Globus pallidus (tissue), 1 donor: ENCODE measurements at regions not wholly inside any gene's neighbourhood (a gene's known extent, or its start where the extent isn't known, plus 50 kb on each side); places are given as distances from the start of the nearest gene placed in this dataset.
A peak's percentile ranks its signal among the peaks of the same experiment; 100 is the strongest.
"Not testable (repeated sequence)": the region's sequence is repeated elsewhere in the genome, so short reads cannot be mapped to it uniquely, and the experiment has no call there.

Experiments
- DNase-seq: peaks from one replicate; pipeline ENCODE4 v3.0.0-alpha.2; 2015; ENCODE audit warnings: low spot score

DNA sequence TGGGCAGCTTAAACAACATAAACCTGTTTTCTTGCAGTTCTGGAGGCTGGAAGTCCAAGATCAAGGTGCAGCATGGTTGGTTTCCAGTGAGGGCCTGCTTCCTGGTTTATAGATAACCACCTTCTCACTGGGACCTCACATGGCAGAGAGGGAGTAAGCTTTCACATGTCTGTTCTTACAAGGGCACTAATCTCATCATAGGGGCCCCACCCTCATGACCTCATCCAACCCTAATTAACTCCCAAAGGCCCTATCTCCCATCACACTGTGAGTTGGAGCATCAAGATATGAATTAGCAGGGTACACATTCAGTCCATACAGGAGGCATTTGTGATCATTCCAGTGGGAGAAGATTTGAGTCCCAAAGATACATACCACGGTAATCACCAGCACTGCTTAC, 50.5 kb upstream of the GRIN2A start:
- DNase-seq: no peak

- DNase-seq: no peak
Observed at GRCh38 chr16:10239640-10240039, 57.4 kb upstream of the GRIN2A start.

DNA sequence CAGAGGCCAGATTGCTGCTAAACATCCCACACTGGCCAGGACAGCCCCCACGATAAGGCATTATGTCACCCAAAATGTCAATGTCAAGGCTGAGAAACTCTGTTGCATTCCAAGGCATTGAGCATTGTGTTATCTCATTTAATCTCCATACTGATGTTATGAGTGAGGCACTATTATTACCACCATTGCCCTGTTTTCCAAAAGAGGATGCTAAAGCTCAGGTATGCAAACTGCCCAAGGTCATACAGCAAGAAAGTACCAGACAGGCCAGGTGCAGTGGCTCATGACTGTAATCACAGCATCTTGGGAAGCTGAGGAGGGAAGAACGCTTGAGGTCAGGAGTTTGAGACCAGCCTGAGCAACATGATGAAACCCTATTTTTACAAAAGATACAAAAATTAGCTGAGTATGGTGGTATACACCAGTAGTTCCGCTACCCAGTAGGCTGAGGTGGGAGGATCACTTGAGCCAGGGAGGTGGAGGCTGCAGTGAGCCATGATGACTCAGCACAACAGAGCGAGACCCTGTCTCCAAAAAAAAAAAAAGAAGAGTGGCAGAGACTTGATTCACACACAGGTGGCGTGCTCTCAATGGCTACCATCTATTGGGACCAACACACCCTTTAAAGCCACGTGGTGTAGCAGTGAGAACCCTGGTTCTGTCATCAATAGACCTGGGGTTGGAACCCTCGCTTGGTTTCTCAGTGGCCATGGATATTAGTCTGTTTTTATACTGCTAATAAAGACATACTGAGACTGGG, 58.8 kb upstream of the GRIN2A start:
- no peak for DNase-seq

- DNase-seq: no peak
Observed at GRCh38 chr16:10242097-10242496, 59.9 kb upstream of the GRIN2A start.

DNA sequence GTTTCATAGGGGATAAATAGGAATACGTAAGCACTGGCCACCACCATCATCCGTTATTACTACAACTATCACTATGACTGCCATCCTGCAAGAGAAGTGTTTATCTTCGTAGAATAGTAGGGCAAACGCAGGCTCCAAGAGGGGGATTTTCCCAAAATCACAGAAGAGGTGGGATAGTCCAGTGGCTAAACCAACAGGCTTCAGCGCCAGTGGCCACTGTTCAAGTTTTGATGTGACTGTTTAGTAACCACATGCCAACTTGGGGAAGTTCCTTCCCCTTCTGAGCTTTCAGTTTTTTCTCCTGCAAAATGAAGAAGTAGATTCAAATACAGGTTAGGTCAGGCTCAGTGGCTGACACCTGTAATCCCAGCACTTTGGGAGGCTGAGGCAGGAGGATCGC, 60.7 kb upstream of the GRIN2A start:
- DNase-seq: peak; percentile 11

- no peak for DNase-seq
Observed at GRCh38 chr16:10245002-10245401, 62.8 kb upstream of the GRIN2A start.

- no peak for DNase-seq
Observed at GRCh38 chr16:10250137-10250828, 68.1 kb upstream of the GRIN2A start.

DNA sequence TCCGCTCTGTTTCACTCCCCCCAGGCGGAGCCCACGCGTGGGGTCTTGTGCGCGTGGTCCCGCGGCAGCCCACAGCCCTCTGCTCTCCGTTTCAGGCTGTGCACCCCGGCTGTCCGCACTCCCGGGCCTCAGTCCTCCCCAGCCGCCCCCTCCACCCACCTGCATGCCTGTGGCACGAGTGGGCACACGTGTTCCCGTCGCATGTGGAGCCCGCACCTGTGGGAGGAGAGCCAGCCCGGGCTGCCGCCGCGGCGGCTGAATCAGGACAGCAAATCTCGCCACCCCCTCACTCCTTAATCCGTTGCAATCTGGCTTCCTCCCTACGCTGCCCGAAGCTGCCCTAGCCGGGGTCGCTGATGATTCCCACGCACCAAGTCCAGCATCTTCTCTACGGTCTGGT, 69.9 kb upstream of the GRIN2A start:
- no peak for DNase-seq

DNA sequence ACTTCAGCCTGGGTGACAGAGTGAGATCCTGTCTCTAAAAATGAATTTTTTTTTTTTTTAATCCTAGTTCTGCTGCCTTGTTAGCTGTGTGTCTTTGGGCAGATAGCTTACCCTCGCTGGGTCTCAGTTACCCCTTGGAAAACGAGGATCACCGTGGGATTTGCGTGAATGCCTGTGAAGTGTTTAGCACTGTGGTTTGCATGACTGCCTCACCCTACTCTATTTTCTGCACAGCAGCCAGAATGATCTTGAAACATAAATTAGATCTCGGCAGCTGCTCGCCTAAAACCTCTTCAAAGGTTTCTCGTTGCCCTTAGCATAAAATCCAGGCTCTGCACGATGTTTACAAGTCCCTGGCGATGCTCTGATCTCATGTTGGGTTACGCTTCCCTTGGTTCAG, 71.2 kb upstream of the GRIN2A start:
- DNase-seq: no peak

- DNase-seq: no peak
Observed at GRCh38 chr16:10255728-10256127, 73.5 kb upstream of the GRIN2A start.

- peak; percentile 32 for DNase-seq
Observed at GRCh38 chr16:10256784-10257641, 74.8 kb upstream of the GRIN2A start.

DNA sequence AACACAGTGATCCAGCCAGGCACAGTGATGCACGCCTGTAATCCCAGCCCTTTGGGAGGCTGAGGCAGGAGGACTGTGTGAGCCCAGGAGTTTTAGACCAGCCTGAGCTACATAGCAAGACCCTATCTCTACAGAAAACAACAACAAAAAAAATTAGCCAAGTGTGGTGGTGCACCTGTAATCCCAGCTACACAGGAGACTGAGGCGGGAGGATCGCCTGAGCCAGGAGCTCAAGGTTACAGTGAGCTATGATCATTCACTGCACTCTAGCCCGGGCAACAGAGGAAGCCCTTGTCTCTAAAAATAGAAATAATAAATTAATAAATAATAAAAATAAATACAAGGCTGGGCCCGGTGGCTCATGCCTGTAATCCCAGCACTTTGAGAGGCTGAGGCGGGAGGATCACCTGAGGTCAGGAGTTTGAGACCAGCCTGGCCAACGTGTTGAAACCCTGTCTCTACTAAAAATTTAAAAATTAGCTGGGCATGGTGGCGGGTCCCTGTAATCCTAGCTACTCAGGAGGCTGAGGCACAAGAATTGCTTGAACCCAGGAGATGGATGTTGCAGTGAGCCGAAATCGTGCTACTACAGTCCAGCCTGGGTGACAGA, 75.5 kb upstream of the GRIN2A start:
- not testable (repeated sequence) for DNase-seq

- peak; percentile 15 for DNase-seq
Observed at GRCh38 chr16:10258930-10259603, 76.8 kb upstream of the GRIN2A start.

- DNase-seq: no peak
Observed at GRCh38 chr16:10261077-10261476, 78.8 kb upstream of the GRIN2A start.

DNA sequence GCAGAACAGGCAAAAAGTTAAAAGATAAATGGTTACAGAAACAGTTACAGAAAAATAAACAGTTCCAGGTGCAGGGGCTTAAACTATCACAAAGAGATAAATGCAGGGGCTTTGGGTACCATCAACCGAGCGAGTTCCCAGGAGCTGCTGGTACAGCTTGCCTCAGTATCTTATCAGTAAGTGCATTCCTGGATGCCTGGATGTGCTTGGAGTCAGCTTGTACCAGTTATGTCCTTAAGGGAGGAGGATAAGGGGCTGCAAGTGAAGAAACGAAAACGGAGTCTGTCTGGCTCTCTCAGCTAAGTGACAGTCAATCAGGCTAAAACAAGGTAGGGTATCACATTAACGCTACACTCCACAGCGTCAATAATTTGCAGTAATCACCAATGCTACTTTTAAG, 79.3 kb upstream of the GRIN2A start:
- DNase-seq: not testable (repeated sequence)

- no peak for DNase-seq
Observed at GRCh38 chr16:10262377-10263132, 80.3 kb upstream of the GRIN2A start.

DNA sequence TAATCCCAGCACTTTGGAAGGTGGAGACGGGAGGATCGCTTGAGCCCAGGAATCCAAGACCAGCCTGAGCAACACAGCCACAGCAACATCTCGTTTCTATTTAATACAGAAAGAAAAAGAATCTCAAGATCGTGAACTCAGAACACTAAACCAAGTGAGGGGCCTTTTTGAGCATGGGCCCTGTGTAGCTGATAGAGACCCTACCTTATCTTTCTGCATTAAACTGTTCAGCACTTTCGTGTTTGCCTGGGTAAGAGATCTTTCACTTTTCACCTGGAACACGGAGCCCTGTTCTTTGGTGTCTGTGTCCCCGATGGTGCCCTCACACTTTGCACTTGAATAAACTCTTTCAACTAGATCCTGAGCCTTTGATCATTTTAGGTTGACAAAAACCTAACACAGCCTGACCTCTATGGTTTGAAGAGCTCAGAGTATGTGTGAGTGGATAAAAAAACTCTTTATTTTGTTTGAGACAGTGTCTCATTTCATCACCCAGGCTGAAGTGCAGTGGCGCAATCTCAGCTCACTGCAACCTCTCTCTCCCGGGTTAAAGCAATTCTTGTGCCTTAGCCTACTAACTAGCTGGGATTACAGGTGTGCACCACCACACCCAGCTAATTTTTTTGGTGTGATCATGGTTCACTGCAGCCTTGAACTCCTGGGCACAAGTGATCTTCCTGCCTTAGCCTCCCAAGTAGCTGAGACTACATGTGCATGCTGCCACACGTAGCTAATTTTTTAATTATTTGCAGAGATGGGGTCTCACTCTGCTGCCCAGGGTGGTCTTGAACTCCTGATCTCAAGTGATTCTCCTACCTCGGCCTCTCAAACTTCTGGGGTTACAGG, 83.8 kb upstream of the GRIN2A start:
- DNase-seq: no peak

DNA sequence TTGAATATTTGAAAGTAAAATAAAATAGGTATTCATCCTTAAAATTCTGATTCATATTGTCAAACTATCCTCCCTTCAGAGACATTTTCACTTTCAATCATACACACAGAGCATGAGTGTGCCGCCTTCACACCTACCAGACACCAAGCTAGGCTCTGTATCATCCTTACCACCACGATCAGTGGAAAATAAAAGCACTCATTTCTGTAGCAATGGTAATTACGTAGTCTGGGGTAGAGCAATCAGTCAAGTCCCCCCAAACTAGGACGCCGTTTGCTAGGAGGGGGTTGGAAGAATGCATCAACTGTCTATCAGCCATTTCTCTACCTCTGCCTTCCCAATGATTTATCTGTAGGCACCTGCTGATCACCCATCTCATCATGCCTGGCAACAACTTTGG, 84.6 kb upstream of the GRIN2A start:
- DNase-seq: no peak

GRCh38 chr16:10269632-10270031, 87.4 kb upstream of the GRIN2A start:
- no peak for DNase-seq

DNA sequence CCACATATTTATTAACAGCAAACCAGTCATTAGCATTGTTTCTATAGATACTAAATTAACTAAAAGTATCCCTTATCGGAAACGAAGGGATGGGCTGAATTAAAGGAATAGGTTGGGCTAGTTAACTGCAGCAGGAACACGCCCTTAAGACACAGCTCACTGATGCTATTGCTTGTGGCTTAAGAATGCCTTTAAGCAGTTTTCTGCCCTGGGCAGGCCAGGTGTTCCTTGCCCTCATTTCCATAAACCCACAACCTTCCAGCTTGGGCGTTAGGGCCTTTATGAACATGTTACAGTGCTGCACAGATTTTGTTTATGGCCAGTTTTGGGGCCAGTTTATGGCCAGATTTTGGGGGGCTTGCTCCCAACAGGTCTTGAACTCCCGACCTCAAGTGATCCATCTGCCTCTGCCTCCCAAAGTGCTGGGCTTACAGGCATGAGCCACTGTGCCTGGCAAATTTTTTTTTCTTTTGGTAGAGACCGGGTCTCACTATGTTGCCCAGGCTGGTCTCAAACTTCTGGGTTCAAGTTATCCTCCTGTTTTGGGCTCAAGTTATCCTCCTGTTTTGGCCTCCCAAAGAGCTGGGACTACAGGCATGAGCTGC, 90.1 kb upstream of the GRIN2A start:
- not testable (repeated sequence) for DNase-seq
